ENCODE measurements at regions not wholly inside any gene's neighbourhood (a gene's known extent, or its start where the extent isn't known, plus 50 kb on each side); places are given as distances from the start of the nearest gene placed in this dataset.

GRCh38 chr11:86161336-86161735 is 83.2 kb upstream of the EED start:
- no peak for TF ChIP-seq CTCF (IDR thresholded peaks at IDR 0.05)
- no peak for TF ChIP-seq POLR2A (IDR thresholded peaks at IDR 0.05)

All from uterus (tissue), 2 donors.